HepG2 (cell line): ENCODE measurements at regions not wholly inside any gene's neighbourhood (a gene's known extent, or its start where the extent isn't known, plus 50 kb on each side); places are given as distances from the start of the nearest gene placed in this dataset.

ENCODE experiments used
- ATAC-seq: fragments of 200-7000 bp; cut with Tn5 transposase; 3 replicates; pipeline ENCODE4 v1.9.1; 2020; ENCODE audit warnings: mild to moderate bottlenecking, moderate library complexity
- BruUV-seq: library from RNA; stranded (reverse); fragments of 400-500 nt; replicated peaks from 2 replicates; lab custom pipeline; 2021; lab: Mats Ljungman, UMichigan
- CTCF ChIA-PET: fragments of 300-600 bp; formaldehyde crosslinking; extraction: SDS; loops from one replicate; lab custom pipeline; 2021; ENCODE audit warnings: low total read pairs, inconsistent platforms, low intra/inter-chr PET ratio; lab: Yijun Ruan, JAX
- POLR2A ChIA-PET: fragments of 350-600 bp; sonication (Branson Sonifier 250); formaldehyde crosslinking; loops from one replicate; lab custom pipeline; 2020; ENCODE audit warnings: antibody characterized with exemption, inconsistent platforms; lab: Yijun Ruan, JAX
- DNase-seq: peaks from one replicate; pipeline ENCODE4 v3.0.0-alpha.2; 2015; ENCODE audit warnings: low spot score
- FAIRE-seq: peaks from 3 replicates; lab custom pipeline; 2011; peaks lifted over from hg19 to GRCh38; lab: Jason Lieb, UNC
- H2AFZ ChIP-seq: one replicate; pipeline ENCODE4 v1.6.1; 2011; ENCODE audit warnings: low read length, inconsistent platforms
- H3K27ac ChIP-seq: fragments of 300-600 bp; 3 replicates; pipeline ENCODE4 v1.8.0; 2011; ENCODE audit warnings: mixed run types, mild to moderate bottlenecking, mixed read lengths, low read length, inconsistent platforms; ENCODE audit not compliant: insufficient read depth; ENCODE audit errors: extremely low read length
- H3K27me3 ChIP-seq, 2 experiments: fragments of 200-600 bp in 1 of 2; 2 replicates in 1 of 2; 3 replicates in 1 of 2; pipeline versions ENCODE4 v1.6.0 to v1.8.0; 2011; ENCODE audit warnings: low read length in 2 of 2, mild to moderate bottlenecking in 2 of 2, moderate library complexity in 2 of 2, inconsistent platforms in 1 of 2; ENCODE audit not compliant: insufficient read depth in 2 of 2, control insufficient read depth in 1 of 2
- H3K36me3 ChIP-seq, 2 experiments: fragments of 200-600 bp in 1 of 2; replicated peaks in 1 of 2; 2 replicates in 1 of 2; 3 replicates in 1 of 2; pipeline versions ENCODE4 v1.5.1 to v1.8.0; 2011; ENCODE audit warnings: low read length in 2 of 2, inconsistent platforms in 1 of 2; ENCODE audit not compliant: insufficient read depth in 2 of 2, control insufficient read depth in 1 of 2
- H3K4me1 ChIP-seq: 2 replicates; pipeline ENCODE4 v1.5.1; 2012; ENCODE audit warnings: low read length, inconsistent platforms; ENCODE audit not compliant: insufficient read depth
- H3K4me2 ChIP-seq: 2 replicates; pipeline ENCODE4 v1.6.0; 2011; ENCODE audit warnings: low read depth, low read length, inconsistent platforms
- H3K4me3 ChIP-seq, 3 experiments: fragments of 200-600 bp in 1 of 3; sonication (generic), shearing (Covaris generic) in 1 of 3; replicated peaks in 1 of 3; 2 replicates each; pipeline ENCODE4 v1.5.1; 2011 to 2016; ENCODE audit warnings: low read length in 3 of 3, inconsistent platforms in 2 of 3, low read depth in 2 of 3, mild to moderate bottlenecking in 2 of 3, control low read depth in 1 of 3, mixed read lengths in 1 of 3; ENCODE audit not compliant: insufficient read depth in 1 of 3
- H3K79me2 ChIP-seq: one replicate; pipeline ENCODE4 v1.6.1; 2011; ENCODE audit warnings: low read length, inconsistent platforms; ENCODE audit not compliant: insufficient read depth
- H3K9ac ChIP-seq: 2 replicates; pipeline ENCODE4 v1.6.0; 2011; ENCODE audit warnings: mild to moderate bottlenecking, low read depth, low read length, inconsistent platforms; ENCODE audit not compliant: insufficient read depth
- H3K9me3 ChIP-seq: 2 replicates; pipeline ENCODE4 v1.5.1; 2012; ENCODE audit warnings: mild to moderate bottlenecking, low read length
- H4K20me1 ChIP-seq: 2 replicates; pipeline ENCODE4 v1.6.0; 2011; ENCODE audit warnings: inconsistent platforms, mild to moderate bottlenecking, low read length, moderate library complexity; ENCODE audit not compliant: insufficient read depth
- ARNTL ChIP-seq: sonication (generic); formaldehyde crosslinking; IDR thresholded peaks from 2 replicates; pipeline ENCODE4 v1.4.0; 2020; ENCODE audit warnings: mild to moderate bottlenecking, missing genetic modification reagents
- NCOA5 ChIP-seq: sonication (generic); formaldehyde crosslinking; IDR thresholded peaks from 2 replicates; pipeline ENCODE4 v1.4.0; 2020; ENCODE audit warnings: missing genetic modification reagents
- SAFB2 ChIP-seq: sonication (generic); formaldehyde crosslinking; IDR thresholded peaks from 2 replicates; pipeline ENCODE4 v1.5.1; 2020; ENCODE audit warnings: missing genetic modification reagents, low read depth, mild to moderate bottlenecking, borderline replicate concordance
- SMARCC2 ChIP-seq: fragments of 450-650 bp; IDR thresholded peaks from 2 replicates; pipeline ENCODE4 v1.6.1; 2017; ENCODE audit warnings: antibody characterized with exemption, mild to moderate bottlenecking
- SOX6 ChIP-seq, 2 experiments: fragments of 450-650 bp in 1 of 2; sonication (generic) in 1 of 2; formaldehyde crosslinking in 1 of 2; IDR thresholded peaks; 2 replicates each; pipeline versions ENCODE4 v1.4.0 to v1.6.1; 2017 to 2020; ENCODE audit warnings: antibody characterized with exemption in 1 of 2, mild to moderate bottlenecking in 1 of 2, missing genetic modification reagents in 1 of 2
- TAF1 ChIP-seq: sonication (generic); formaldehyde crosslinking; IDR thresholded peaks from 2 replicates; pipeline ENCODE4 v1.4.0; 2020; ENCODE audit warnings: missing genetic modification reagents
- ZFAT ChIP-seq: sonication (generic); formaldehyde crosslinking; conservative IDR thresholded peaks from 2 replicates; pipeline ENCODE4 v1.8.1; 2023; ENCODE audit warnings: missing genetic modification reagents, inconsistent platforms
- ZNF557 ChIP-seq: sonication (generic); formaldehyde crosslinking; IDR thresholded peaks from 2 replicates; pipeline ENCODE4 v1.4.0; 2020; ENCODE audit warnings: missing genetic modification reagents
- ZNF589 ChIP-seq: sonication (generic); formaldehyde crosslinking; conservative IDR thresholded peaks from 2 replicates; pipeline ENCODE4 v1.8.0; 2022; ENCODE audit warnings: mild to moderate bottlenecking, moderate library complexity, missing genetic modification reagents
- ZNF75D ChIP-seq: sonication (generic); formaldehyde crosslinking; IDR thresholded peaks from 2 replicates; pipeline ENCODE4 v1.8.1; 2023; ENCODE audit warnings: missing genetic modification reagents, mild to moderate bottlenecking, borderline replicate concordance
- ZNF784 ChIP-seq: sonication (generic); formaldehyde crosslinking; IDR thresholded peaks from 2 replicates; pipeline ENCODE4 v1.5.1; 2020; ENCODE audit warnings: missing genetic modification reagents, mild to moderate bottlenecking, borderline replicate concordance
- ZNF891 ChIP-seq: sonication (generic); formaldehyde crosslinking; IDR thresholded peaks from 2 replicates; pipeline ENCODE4 v1.5.0; 2020; ENCODE audit warnings: mild to moderate bottlenecking, missing genetic modification reagents
- WGBS: methylation state at CpG from one replicate; pipeline ENCODE4 v1.1.6; 2017; ENCODE audit warnings: low lambda C conversion rate; 5-methylcytosine and 5-hydroxymethylcytosine counted together
- in situ Hi-C: cut with HindIII; loops from 2 replicates; pipeline ENCODE4 v1.10.0; 2017; ENCODE audit warnings: low pct_unique_long_range_greater_than_20kb; ENCODE audit not compliant: extremely low pct_ligation_motif_present
- intact Hi-C: fragments of 100-400 bp; cut with micrococcal nuclease; formaldehyde crosslinking; loops from one replicate; pipeline ENCODE4 v1.10.0; 2022; ENCODE audit not compliant: unreplicated experiment
- TF ChIP-seq, protein P1 (sequence below): sonication (generic); formaldehyde crosslinking; conservative IDR thresholded peaks from 2 replicates; pipeline ENCODE4 v1.4.0; 2020; ENCODE audit warnings: missing genetic modification reagents
- TF ChIP-seq, protein P2 (sequence below): sonication (generic); formaldehyde crosslinking; IDR thresholded peaks from 2 replicates; pipeline ENCODE4 v1.4.0; 2020; ENCODE audit warnings: low read depth, missing genetic modification reagents
- TF ChIP-seq, protein P3 (sequence below): sonication (generic); formaldehyde crosslinking; conservative IDR thresholded peaks from 2 replicates; pipeline ENCODE4 v1.8.0; 2022; ENCODE audit warnings: low read depth, missing genetic modification reagents

DNA sequence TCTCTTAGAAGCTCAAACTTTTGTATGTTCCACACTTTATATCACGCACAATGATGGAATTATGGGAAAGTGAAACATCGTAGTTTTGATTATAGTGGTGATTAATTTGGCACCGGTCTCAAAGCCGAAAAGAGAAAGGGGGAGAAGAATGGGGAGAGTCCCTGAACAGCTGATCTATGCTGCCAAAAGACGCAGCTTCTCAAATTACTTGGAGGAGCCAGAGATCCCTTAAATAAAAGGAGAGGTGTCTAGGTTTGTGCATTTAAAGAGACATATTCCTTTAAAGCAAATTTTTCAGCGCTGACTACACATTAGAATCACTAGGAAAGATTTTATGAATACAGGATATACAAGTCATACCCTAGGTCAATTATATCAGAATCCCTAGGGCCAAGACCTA is 599.6 kb upstream of the ADAMTS5 start:
- Histone ChIP-seq H3K27ac (no peak overlapping the region), H3K79me2 (no peaks in the 10 kb centered on the region), H3K9ac (no peak overlapping the region), H3K4me2 (no peak overlapping the region), H4K20me1 (no peaks in the 10 kb centered on the region), H3K4me3 (no peak overlapping the region), H3K9me3 (peaks cover 90% of the 10 kb centered on the region), H3K36me3 (no peaks in the 10 kb centered on the region), H3K4me1 (no peaks in the 10 kb centered on the region), H2AFZ (no peak overlapping the region), H3K27me3 (no peaks in the 10 kb centered on the region)
- WGBS, result 14% methylated on average over 6 of the region's 6 CpGs
- FAIRE-seq (no peak), ATAC-seq (no peak), DNase-seq (no peak)
- ChIA-PET POLR2A (no interaction called here), CTCF (no interaction called here)
- in situ Hi-C loops (loop anchor here (25.0 kb wide), 1 partner anchor 96 kb away; no protein-coding TSS in a partner anchor), intact Hi-C loops (no loop called here)
- no TSS peak for BruUV-seq
- no peak for TF ChIP-seq ZNF784 (CRISPR knock-in tag)
- no peak for TF ChIP-seq SMARCC2
- TF ChIP-seq TAF1 (CRISPR knock-in tag), result no peak
- TF ChIP-seq, protein P1, sequence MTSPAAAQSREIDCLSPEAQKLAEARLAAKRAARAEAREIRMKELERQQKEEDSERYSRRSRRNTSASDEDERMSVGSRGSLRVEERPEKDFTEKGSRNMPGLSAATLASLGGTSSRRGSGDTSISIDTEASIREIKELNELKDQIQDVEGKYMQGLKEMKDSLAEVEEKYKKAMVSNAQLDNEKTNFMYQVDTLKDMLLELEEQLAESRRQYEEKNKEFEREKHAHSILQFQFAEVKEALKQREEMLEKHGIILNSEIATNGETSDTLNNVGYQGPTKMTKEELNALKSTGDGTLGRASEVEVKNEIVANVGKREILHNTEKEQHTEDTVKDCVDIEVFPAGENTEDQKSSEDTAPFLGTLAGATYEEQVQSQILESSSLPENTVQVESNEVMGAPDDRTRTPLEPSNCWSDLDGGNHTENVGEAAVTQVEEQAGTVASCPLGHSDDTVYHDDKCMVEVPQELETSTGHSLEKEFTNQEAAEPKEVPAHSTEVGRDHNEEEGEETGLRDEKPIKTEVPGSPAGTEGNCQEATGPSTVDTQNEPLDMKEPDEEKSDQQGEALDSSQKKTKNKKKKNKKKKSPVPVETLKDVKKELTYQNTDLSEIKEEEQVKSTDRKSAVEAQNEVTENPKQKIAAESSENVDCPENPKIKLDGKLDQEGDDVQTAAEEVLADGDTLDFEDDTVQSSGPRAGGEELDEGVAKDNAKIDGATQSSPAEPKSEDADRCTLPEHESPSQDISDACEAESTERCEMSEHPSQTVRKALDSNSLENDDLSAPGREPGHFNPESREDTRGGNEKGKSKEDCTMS (CRISPR knock-in tag), result no peak
- no peak for TF ChIP-seq ARNTL (CRISPR knock-in tag)
- no peak for TF ChIP-seq SAFB2 (CRISPR knock-in tag)
- no peak for TF ChIP-seq ZNF75D
- TF ChIP-seq ZNF589 (CRISPR knock-in tag), result no peak
- TF ChIP-seq, protein P2, sequence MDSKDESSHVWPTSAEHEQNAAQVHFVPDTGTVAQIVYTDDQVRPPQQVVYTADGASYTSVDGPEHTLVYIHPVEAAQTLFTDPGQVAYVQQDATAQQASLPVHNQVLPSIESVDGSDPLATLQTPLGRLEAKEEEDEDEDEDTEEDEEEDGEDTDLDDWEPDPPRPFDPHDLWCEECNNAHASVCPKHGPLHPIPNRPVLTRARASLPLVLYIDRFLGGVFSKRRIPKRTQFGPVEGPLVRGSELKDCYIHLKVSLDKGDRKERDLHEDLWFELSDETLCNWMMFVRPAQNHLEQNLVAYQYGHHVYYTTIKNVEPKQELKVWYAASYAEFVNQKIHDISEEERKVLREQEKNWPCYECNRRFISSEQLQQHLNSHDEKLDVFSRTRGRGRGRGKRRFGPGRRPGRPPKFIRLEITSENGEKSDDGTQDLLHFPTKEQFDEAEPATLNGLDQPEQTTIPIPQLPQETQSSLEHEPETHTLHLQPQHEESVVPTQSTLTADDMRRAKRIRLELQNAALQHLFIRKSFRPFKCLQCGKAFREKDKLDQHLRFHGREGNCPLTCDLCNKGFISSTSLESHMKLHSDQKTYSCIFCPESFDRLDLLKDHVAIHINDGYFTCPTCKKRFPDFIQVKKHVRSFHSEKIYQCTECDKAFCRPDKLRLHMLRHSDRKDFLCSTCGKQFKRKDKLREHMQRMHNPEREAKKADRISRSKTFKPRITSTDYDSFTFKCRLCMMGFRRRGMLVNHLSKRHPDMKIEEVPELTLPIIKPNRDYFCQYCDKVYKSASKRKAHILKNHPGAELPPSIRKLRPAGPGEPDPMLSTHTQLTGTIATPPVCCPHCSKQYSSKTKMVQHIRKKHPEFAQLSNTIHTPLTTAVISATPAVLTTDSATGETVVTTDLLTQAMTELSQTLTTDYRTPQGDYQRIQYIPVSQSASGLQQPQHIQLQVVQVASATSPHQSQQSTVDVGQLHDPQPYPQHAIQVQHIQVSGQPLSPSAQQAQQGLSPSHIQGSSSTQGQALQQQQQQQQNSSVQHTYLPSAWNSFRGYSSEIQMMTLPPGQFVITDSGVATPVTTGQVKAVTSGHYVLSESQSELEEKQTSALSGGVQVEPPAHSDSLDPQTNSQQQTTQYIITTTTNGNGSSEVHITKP (CRISPR knock-in tag), result no peak
- no peak for TF ChIP-seq ZNF557
- no peak for TF ChIP-seq NCOA5
- no peak for TF ChIP-seq ZNF891 (CRISPR knock-in tag)
- no peak for TF ChIP-seq ZFAT (CRISPR knock-in tag)
- TF ChIP-seq, protein P3, sequence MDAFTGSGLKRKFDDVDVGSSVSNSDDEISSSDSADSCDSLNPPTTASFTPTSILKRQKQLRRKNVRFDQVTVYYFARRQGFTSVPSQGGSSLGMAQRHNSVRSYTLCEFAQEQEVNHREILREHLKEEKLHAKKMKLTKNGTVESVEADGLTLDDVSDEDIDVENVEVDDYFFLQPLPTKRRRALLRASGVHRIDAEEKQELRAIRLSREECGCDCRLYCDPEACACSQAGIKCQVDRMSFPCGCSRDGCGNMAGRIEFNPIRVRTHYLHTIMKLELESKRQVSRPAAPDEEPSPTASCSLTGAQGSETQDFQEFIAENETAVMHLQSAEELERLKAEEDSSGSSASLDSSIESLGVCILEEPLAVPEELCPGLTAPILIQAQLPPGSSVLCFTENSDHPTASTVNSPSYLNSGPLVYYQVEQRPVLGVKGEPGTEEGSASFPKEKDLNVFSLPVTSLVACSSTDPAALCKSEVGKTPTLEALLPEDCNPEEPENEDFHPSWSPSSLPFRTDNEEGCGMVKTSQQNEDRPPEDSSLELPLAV, result no peak
- TF ChIP-seq SOX6 (IDR thresholded peaks at IDR 0.05), result no peak
- TF ChIP-seq SOX6 (CRISPR knock-in tag; IDR thresholded peaks at IDR 0.05), result no peak
